GM18502 (cell line): ENCODE measurements at regions not wholly inside any gene's neighbourhood (a gene's known extent, or its start where the extent isn't known, plus 50 kb on each side); places are given as distances from the start of the nearest gene placed in this dataset.

Experiments
- ATAC-seq: cut with Tn5 transposase; IDR thresholded peaks from one replicate; pipeline ENCODE4 v1.9.1; 2021; ENCODE audit warnings: mild to moderate bottlenecking; ENCODE audit not compliant: unreplicated experiment, poor library complexity

GRCh38 chr4:10182446-10183424 lies 66.1 kb upstream of the WDR1 start:
- ATAC-seq = no peak

GRCh38 chr4:10181745-10182445 lies 65.3 kb upstream of the WDR1 start:
- no peak for ATAC-seq

- peak; percentile 99 for ATAC-seq
Observed at GRCh38 chr4:10180927-10181744, 64.5 kb upstream of the WDR1 start.

GRCh38 chr4:10180603-10180926 lies 64.0 kb upstream of the WDR1 start:
- ATAC-seq = peak; percentile 21

- ATAC-seq = no peak
Observed at GRCh38 chr4:10179957-10180602, 63.5 kb upstream of the WDR1 start.

- no peak for ATAC-seq
Observed at GRCh38 chr4:10178763-10179162, 62.2 kb upstream of the WDR1 start.

- ATAC-seq = no peak
Observed at GRCh38 chr4:10175626-10176025, 59.0 kb upstream of the WDR1 start.

GRCh38 chr4:10173754-10174749 lies 57.5 kb upstream of the WDR1 start:
- no peak for ATAC-seq

- no peak for ATAC-seq
Observed at GRCh38 chr4:10173037-10173753, 56.6 kb upstream of the WDR1 start.

- ATAC-seq = no peak
Observed at GRCh38 chr4:10172278-10172921, 55.8 kb upstream of the WDR1 start.

- no peak for ATAC-seq
Observed at GRCh38 chr4:10171055-10171454, 54.5 kb upstream of the WDR1 start.

- ATAC-seq = no peak
Observed at GRCh38 chr4:10169839-10170387, 53.3 kb upstream of the WDR1 start.

- no peak for ATAC-seq
Observed at GRCh38 chr4:10168151-10168550, 51.6 kb upstream of the WDR1 start.

GRCh38 chr4:10167201-10167600 lies 50.6 kb upstream of the WDR1 start:
- no peak for ATAC-seq
